HepG2 (cell line): ENCODE measurements at regions not wholly inside any gene's neighbourhood (a gene's known extent, or its start where the extent isn't known, plus 50 kb on each side); places are given as distances from the start of the nearest gene placed in this dataset.

Experiments
- ATAC-seq: fragments of 200-7000 bp; cut with Tn5 transposase; 3 replicates; pipeline ENCODE4 v1.9.1; 2020; ENCODE audit warnings: mild to moderate bottlenecking, moderate library complexity
- BruUV-seq: library from RNA; stranded (reverse); fragments of 400-500 nt; replicated peaks from 2 replicates; lab custom pipeline; 2021; lab: Mats Ljungman, UMichigan
- CTCF ChIA-PET: fragments of 300-600 bp; formaldehyde crosslinking; extraction: SDS; loops from one replicate; lab custom pipeline; 2021; ENCODE audit warnings: low total read pairs, inconsistent platforms, low intra/inter-chr PET ratio; lab: Yijun Ruan, JAX
- POLR2A ChIA-PET: fragments of 350-600 bp; sonication (Branson Sonifier 250); formaldehyde crosslinking; loops from one replicate; lab custom pipeline; 2020; ENCODE audit warnings: antibody characterized with exemption, inconsistent platforms; lab: Yijun Ruan, JAX
- DNase-seq: peaks from one replicate; pipeline ENCODE4 v3.0.0-alpha.2; 2015; ENCODE audit warnings: low spot score
- FAIRE-seq: peaks from 3 replicates; lab custom pipeline; 2011; peaks lifted over from hg19 to GRCh38; lab: Jason Lieb, UNC
- H2AFZ ChIP-seq: one replicate; pipeline ENCODE4 v1.6.1; 2011; ENCODE audit warnings: low read length, inconsistent platforms
- H3K27ac ChIP-seq: fragments of 300-600 bp; 3 replicates; pipeline ENCODE4 v1.8.0; 2011; ENCODE audit warnings: mixed run types, mild to moderate bottlenecking, mixed read lengths, low read length, inconsistent platforms; ENCODE audit not compliant: insufficient read depth; ENCODE audit errors: extremely low read length
- H3K27me3 ChIP-seq, 2 experiments: fragments of 200-600 bp in 1 of 2; 2 replicates in 1 of 2; 3 replicates in 1 of 2; pipeline versions ENCODE4 v1.6.0 to v1.8.0; 2011; ENCODE audit warnings: low read length in 2 of 2, mild to moderate bottlenecking in 2 of 2, moderate library complexity in 2 of 2, inconsistent platforms in 1 of 2; ENCODE audit not compliant: insufficient read depth in 2 of 2, control insufficient read depth in 1 of 2
- H3K36me3 ChIP-seq, 2 experiments: fragments of 200-600 bp in 1 of 2; replicated peaks in 1 of 2; 2 replicates in 1 of 2; 3 replicates in 1 of 2; pipeline versions ENCODE4 v1.5.1 to v1.8.0; 2011; ENCODE audit warnings: low read length in 2 of 2, inconsistent platforms in 1 of 2; ENCODE audit not compliant: insufficient read depth in 2 of 2, control insufficient read depth in 1 of 2
- H3K4me1 ChIP-seq: 2 replicates; pipeline ENCODE4 v1.5.1; 2012; ENCODE audit warnings: low read length, inconsistent platforms; ENCODE audit not compliant: insufficient read depth
- H3K4me2 ChIP-seq: 2 replicates; pipeline ENCODE4 v1.6.0; 2011; ENCODE audit warnings: low read depth, low read length, inconsistent platforms
- H3K4me3 ChIP-seq, 3 experiments: fragments of 200-600 bp in 1 of 3; sonication (generic), shearing (Covaris generic) in 1 of 3; replicated peaks in 1 of 3; 2 replicates each; pipeline ENCODE4 v1.5.1; 2011 to 2016; ENCODE audit warnings: low read length in 3 of 3, inconsistent platforms in 2 of 3, low read depth in 2 of 3, mild to moderate bottlenecking in 2 of 3, control low read depth in 1 of 3, mixed read lengths in 1 of 3; ENCODE audit not compliant: insufficient read depth in 1 of 3
- H3K79me2 ChIP-seq: one replicate; pipeline ENCODE4 v1.6.1; 2011; ENCODE audit warnings: low read length, inconsistent platforms; ENCODE audit not compliant: insufficient read depth
- H3K9ac ChIP-seq: 2 replicates; pipeline ENCODE4 v1.6.0; 2011; ENCODE audit warnings: mild to moderate bottlenecking, low read depth, low read length, inconsistent platforms; ENCODE audit not compliant: insufficient read depth
- H3K9me3 ChIP-seq: 2 replicates; pipeline ENCODE4 v1.5.1; 2012; ENCODE audit warnings: mild to moderate bottlenecking, low read length
- H4K20me1 ChIP-seq: 2 replicates; pipeline ENCODE4 v1.6.0; 2011; ENCODE audit warnings: inconsistent platforms, mild to moderate bottlenecking, low read length, moderate library complexity; ENCODE audit not compliant: insufficient read depth
- CC2D1A ChIP-seq: sonication (generic); formaldehyde crosslinking; IDR thresholded peaks from 2 replicates; pipeline ENCODE4 v1.8.1; 2023; ENCODE audit warnings: mild to moderate bottlenecking, missing genetic modification reagents
- NFIB ChIP-seq: sonication (generic); formaldehyde crosslinking; IDR thresholded peaks from 2 replicates; pipeline ENCODE4 v1.9.0; 2021; ENCODE audit warnings: missing genetic modification reagents, mild to moderate bottlenecking, borderline replicate concordance
- PAXIP1 ChIP-seq: sonication (generic); formaldehyde crosslinking; conservative IDR thresholded peaks from 2 replicates; pipeline ENCODE4 v1.4.0; 2020; ENCODE audit warnings: mild to moderate bottlenecking, missing genetic modification reagents, moderate library complexity
- TERF1 ChIP-seq: sonication (generic); formaldehyde crosslinking; IDR thresholded peaks from 2 replicates; pipeline ENCODE4 v1.8.0; 2022; ENCODE audit warnings: mild to moderate bottlenecking, missing genetic modification reagents, moderate library complexity
- ZBTB1 ChIP-seq: sonication (generic); formaldehyde crosslinking; IDR thresholded peaks from 2 replicates; pipeline ENCODE4 v1.4.0; 2020; ENCODE audit warnings: missing genetic modification reagents, borderline replicate concordance
- ZNF160 ChIP-seq: sonication (generic); formaldehyde crosslinking; IDR thresholded peaks from 2 replicates; pipeline ENCODE4 v1.8.0; 2022; ENCODE audit warnings: mild to moderate bottlenecking, inconsistent platforms, missing genetic modification reagents
- ZNF564 ChIP-seq: sonication (generic); formaldehyde crosslinking; IDR thresholded peaks from 2 replicates; pipeline ENCODE4 v1.8.1; 2023; ENCODE audit warnings: mild to moderate bottlenecking, missing genetic modification reagents
- ZNF572 ChIP-seq: sonication (generic); formaldehyde crosslinking; IDR thresholded peaks from 2 replicates; pipeline ENCODE4 v1.5.1; 2020; ENCODE audit warnings: mild to moderate bottlenecking, missing genetic modification reagents
- WGBS: methylation state at CpG from one replicate; pipeline ENCODE4 v1.1.6; 2017; ENCODE audit warnings: low lambda C conversion rate; 5-methylcytosine and 5-hydroxymethylcytosine counted together
- in situ Hi-C: cut with HindIII; loops from 2 replicates; pipeline ENCODE4 v1.10.0; 2017; ENCODE audit warnings: low pct_unique_long_range_greater_than_20kb; ENCODE audit not compliant: extremely low pct_ligation_motif_present
- intact Hi-C: fragments of 100-400 bp; cut with micrococcal nuclease; formaldehyde crosslinking; loops from one replicate; pipeline ENCODE4 v1.10.0; 2022; ENCODE audit not compliant: unreplicated experiment
- TF ChIP-seq, protein P1 (sequence below): sonication (generic); formaldehyde crosslinking; IDR thresholded peaks from 2 replicates; pipeline ENCODE4 v1.5.0; 2020; ENCODE audit warnings: mild to moderate bottlenecking, missing genetic modification reagents, borderline replicate concordance
- TF ChIP-seq, protein P2 (sequence below): sonication (generic); formaldehyde crosslinking; IDR thresholded peaks from 2 replicates; pipeline ENCODE4 v1.4.0; 2020; ENCODE audit warnings: missing genetic modification reagents

DNA sequence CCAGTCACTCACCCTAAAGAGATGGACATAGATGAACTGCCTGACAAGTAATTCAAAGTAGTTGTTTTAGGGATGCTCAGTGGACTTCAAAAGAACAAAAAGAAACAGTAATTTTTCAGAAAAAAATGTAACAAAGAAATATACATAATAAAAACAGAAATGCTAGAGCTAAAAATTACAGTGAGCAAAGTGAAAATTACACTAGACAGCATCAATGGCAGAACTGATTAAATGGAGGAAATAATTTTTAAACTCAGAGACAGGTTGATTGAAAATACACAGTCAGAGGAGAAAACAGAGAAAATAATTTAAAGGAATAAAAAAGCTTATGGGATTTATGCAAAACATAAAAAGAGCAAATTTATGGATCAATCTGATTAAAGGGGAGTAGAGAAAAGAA is 1968.4 kb downstream of the EFNA5 start:
- peak; percentile 94 for TF ChIP-seq ZNF160 (CRISPR knock-in tag)
- no peak for TF ChIP-seq NFIB (CRISPR knock-in tag)
- TF ChIP-seq ZNF564 (CRISPR knock-in tag) = no peak
- no peak for FAIRE-seq
- CTCF ChIA-PET = no interaction called here

GRCh38 chr5:105696440-105696839 is 1974.3 kb downstream of the EFNA5 start:
- DNase-seq = no peak
- Histone ChIP-seq H3K4me1 (no peaks in the 10 kb centered on the region), H3K36me3 (no peaks in the 10 kb centered on the region), H3K9ac (no peak overlapping the region), H4K20me1 (no peaks in the 10 kb centered on the region), H2AFZ (no peak overlapping the region), H3K4me3 (no peak overlapping the region), H3K27me3 (no peaks in the 10 kb centered on the region), H3K27ac (no peak overlapping the region), H3K9me3 (peaks cover 6% of the 10 kb centered on the region; the same call in 1 of the 2 replicates), H3K79me2 (no peaks in the 10 kb centered on the region), H3K4me2 (no peak overlapping the region)
- ChIA-PET CTCF (no interaction called here), POLR2A (no interaction called here)
- no peak for ATAC-seq
- in situ Hi-C loops (no loop called here), intact Hi-C loops (no loop called here)
- 48% methylated on average over 2 of the region's 2 CpGs for WGBS
- no TSS peak for BruUV-seq
- FAIRE-seq = no peak
- TF ChIP-seq ZBTB1 (CRISPR knock-in tag) (no peak), ZNF572 (CRISPR knock-in tag) (no peak), PAXIP1 (no peak), TERF1 (CRISPR knock-in tag) (no peak), CC2D1A (CRISPR knock-in tag) (no peak)
- TF ChIP-seq, protein P1, sequence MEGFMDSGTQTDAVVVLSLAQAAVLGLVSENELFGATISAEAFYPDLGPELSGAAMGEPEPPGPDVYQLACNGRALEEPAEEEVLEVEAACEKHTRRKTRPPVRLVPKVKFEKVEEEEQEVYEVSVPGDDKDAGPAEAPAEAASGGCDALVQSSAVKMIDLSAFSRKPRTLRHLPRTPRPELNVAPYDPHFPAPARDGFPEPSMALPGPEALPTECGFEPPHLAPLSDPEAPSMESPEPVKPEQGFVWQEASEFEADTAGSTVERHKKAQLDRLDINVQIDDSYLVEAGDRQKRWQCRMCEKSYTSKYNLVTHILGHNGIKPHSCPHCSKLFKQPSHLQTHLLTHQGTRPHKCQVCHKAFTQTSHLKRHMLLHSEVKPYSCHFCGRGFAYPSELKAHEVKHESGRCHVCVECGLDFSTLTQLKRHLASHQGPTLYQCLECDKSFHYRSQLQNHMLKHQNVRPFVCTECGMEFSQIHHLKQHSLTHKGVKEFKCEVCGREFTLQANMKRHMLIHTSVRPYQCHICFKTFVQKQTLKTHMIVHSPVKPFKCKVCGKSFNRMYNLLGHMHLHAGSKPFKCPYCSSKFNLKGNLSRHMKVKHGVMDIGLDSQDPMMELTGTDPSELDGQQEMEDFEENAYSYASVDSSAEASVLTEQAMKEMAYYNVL (CRISPR knock-in tag) = no peak
- TF ChIP-seq, protein P2, sequence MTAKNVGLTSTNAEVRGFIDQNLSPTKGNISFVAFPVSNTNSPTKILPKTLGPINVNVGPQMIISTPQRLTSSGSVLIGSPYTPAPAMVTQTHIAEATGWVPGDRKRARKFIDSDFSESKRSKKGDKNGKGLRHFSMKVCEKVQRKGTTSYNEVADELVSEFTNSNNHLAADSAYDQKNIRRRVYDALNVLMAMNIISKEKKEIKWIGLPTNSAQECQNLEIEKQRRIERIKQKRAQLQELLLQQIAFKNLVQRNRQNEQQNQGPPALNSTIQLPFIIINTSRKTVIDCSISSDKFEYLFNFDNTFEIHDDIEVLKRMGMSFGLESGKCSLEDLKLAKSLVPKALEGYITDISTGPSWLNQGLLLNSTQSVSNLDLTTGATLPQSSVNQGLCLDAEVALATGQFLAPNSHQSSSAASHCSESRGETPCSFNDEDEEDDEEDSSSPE (CRISPR knock-in tag) = no peak

More for the DNA sequence above, 1968.4 kb downstream of the EFNA5 start:
- DNase-seq (no peak), ATAC-seq (no peak)
- POLR2A ChIA-PET = no interaction called here
- Histone ChIP-seq H3K9ac (no peak overlapping the region), H3K27ac (no peak overlapping the region), H3K4me1 (no peaks in the 10 kb centered on the region), H3K4me3 (no peak overlapping the region), H3K27me3 (no peaks in the 10 kb centered on the region), H4K20me1 (no peaks in the 10 kb centered on the region), H3K79me2 (no peaks in the 10 kb centered on the region), H3K4me2 (no peak overlapping the region), H3K9me3 (peaks cover 29% of the 10 kb centered on the region), H3K36me3 (no peaks in the 10 kb centered on the region), H2AFZ (no peak overlapping the region)
- in situ Hi-C loops (no loop called here), intact Hi-C loops (no loop called here)
- BruUV-seq = no TSS peak
